Left ventricle myocardium superior (tissue), 1 donor: ENCODE measurements at regions not wholly inside any gene's neighbourhood (a gene's known extent, or its start where the extent isn't known, plus 50 kb on each side); places are given as distances from the start of the nearest gene placed in this dataset.
"Not testable (repeated sequence)": the region's sequence is repeated elsewhere in the genome, so short reads cannot be mapped to it uniquely, and the experiment has no call there.

Source experiments
- ATAC-seq: fragments of 200-7000 bp; cut with Tn5 transposase; one replicate; pipeline ENCODE4 v1.9.1; 2020; ENCODE audit warnings: mild to moderate bottlenecking, moderate library complexity
- DNase-seq: peaks from one replicate; pipeline ENCODE4 v3.0.0-alpha.2; 2020
- intact Hi-C: fragments of 100-400 bp; cut with micrococcal nuclease; formaldehyde crosslinking; loops from one replicate; pipeline ENCODE4 v1.11.0; 2022
- donor health status: DM: no; HTN: yes; CAD: no; lungs with severe emphysema.

DNA sequence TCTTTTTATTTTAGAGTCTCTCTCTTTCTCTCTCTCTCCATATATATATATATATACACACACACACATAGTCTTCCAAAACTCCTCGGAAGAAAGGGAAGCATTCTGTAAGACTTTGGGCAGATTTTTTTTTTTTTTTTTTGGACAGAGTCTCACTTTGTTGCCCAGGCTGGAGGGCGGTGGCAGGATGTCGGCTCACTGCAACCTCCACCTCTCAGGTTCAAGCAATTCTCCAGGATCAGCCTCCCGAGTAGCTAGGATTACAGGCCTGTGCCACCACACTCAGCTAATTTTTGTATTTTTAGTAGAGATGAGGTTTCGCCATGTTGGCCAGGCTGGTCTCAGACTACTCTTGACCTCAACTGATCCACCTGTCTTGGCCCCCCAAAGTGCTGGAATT is 161.4 kb downstream of the GOLGA6L6 start:
- ATAC-seq, DNase-seq, intact Hi-C loops: not testable (repeated sequence)

DNA sequence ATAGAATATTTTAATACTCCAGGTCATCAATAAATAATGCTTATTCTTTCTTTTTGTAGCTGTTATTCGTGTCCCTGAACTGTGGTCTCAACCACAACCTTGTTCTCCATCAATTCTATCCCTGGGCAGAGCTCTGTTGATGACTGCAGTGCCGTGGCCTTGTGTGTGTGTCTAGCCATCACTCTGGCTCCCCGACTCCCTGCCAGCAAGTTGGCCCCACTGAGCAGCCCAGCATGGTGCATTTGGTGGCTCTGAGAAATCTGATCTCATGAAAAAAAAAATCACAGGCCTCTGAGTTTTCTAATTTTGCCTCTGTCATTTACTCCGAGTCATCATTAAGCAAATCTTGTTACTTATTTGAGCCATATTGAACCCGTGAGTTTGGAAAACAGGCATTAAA is 164.7 kb downstream of the GOLGA6L6 start:
- intact Hi-C loops: no loop called here
- DNase-seq (no peak), ATAC-seq (no peak)

DNA sequence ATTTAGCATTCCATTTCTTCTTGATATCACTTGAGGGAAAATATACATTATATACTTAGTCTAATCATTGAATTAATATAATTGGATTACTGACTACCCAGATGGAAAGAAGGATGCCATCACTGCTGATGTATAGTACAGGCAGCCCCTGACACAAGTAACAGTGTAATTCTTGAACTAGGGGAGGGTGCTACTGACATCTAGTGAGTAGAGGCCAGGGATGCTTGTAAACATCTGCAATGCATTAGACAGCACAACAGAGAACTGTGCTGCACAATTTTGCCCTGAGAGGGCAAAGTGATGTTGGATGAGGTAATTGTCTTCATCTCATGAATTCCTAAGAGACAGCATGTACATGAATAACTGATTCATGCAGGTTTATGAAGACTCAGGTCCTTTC is 169.2 kb downstream of the GOLGA6L6 start:
- DNase-seq, intact Hi-C loops: not testable (repeated sequence)
- ATAC-seq: peak; percentile 26

DNA sequence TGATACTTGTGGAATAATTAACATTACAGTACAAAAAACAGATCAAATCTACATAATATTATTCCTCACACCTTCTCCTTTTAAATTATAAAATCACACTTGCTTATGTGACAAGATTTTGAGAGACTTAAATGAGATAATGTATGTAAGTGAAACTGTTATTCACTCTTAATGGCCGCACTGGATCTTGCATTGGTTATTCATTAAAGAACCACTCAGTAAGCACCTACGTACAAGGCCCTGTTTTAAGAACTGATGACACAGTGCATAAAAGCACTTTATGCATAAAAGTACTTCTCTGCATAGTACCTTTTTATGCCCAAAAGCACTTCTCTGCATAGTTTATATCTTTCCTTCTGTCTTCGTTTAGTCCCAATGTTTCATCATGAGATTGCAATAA is 172.1 kb downstream of the GOLGA6L6 start:
- ATAC-seq (no peak), DNase-seq (no peak)
- intact Hi-C loops: no loop called here

DNA sequence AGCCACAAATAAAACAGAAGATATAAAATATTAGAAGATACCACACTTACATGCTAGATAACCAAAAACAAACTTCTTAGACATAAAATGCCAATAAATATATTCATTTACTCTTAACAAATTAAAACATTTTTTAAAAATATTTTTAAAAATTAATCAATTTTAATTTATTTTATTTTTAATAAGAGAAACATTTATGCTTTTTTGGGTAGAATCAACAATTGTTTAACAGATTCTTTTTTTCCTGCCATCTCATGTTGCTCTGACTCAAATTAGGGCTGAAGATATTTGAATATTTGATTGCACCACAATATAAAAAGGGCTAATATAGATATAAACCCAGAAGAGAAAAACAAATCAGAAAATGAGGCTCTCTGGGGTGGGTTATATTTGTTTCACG is 172.6 kb downstream of the GOLGA6L6 start:
- DNase-seq (no peak), ATAC-seq (no peak)
- intact Hi-C loops: no loop called here

DNA sequence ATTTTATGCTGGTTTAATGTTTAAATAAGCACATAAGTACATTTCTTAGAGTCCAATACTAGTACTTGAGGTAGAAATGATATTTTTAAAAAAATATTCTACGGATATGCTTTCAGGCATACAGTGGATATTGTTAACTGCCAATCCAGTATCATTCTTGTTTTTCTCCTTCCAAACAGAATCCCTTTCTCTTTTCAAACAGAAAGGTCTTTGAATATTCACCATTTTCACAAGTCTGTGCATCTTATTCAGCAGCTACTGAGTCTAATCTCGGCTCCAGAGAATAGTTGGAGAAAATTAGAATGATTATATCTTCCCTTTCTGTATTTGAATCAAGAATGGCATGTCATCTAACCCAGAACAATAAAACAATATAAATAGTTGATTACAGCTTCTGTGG is 174.5 kb downstream of the GOLGA6L6 start:
- intact Hi-C loops: no loop called here
- no peak for DNase-seq
- no peak for ATAC-seq

DNA sequence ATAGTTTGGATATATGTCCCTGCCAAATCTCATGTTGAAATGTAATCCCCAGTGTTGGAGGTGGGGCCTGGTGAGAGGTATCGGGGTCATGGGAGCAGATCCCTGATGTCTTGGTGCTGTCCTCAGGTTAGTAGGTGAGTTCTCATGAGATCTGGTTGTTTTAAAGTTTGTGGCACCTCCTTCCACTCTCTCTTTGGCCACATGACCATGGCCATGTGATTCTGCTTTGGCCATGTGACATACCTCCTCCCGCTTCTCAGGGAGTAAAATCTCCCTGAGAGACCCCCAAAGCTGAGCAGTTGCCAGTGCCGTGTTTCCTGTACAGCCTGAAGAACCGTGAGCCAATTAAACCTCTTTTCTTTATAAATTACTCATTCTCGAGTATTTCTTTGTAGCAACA is 178.0 kb downstream of the GOLGA6L6 start:
- DNase-seq, ATAC-seq, intact Hi-C loops: not testable (repeated sequence)

DNA sequence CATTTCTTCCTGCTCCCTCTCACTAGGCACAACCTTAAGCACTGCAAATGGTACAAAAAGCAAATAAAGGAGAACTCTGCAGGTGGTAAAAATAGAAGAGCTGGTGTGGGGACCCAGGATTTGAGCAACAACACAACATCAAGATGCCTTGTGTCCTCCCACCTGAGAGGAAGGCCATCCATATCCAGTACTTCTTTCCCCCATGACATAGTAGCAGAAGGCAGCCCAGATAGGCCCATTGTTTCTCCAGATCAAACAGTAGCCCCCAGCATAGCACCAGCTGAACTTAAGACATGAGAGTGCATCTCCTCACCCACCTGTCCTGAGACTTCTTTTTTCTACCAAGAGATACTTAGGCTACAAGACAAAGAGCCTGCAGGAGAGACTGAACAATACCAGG is 180.5 kb downstream of the GOLGA6L6 start:
- intact Hi-C loops: no loop called here
- no peak for DNase-seq

DNA sequence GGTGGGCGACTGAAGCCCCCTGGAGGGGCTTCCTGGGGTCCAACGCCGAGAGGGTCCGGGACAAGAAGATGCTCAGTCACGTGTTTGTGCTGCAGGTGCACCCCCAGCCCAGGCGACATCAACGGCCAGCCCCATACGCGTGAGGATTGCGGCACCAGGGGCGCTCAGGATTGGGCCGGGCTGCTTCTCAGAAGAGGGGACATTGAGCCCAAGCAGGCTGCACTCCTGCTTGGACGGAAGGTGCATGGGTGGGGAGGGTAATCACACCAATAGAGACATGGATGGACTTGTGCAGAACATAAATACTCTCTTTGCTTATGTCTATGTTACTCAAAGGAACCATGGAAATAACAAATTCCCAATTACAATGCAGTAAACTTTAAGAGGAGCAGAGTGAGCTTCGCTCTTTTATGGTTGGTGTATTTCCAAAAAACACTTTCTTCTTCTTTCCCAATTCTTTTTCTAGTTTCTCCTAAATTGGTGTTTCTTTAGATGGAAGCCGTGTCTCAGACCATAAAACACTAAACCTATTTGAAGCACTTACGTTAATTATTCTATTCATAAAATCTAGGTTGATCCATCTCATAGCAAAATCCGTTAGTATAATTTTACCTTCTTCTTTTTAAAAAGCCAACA is 182.7 kb downstream of the GOLGA6L6 start:
- no peak for ATAC-seq
- intact Hi-C loops: loop anchor here (10.0 kb wide), 1 partner anchor 46 kb away; no protein-coding TSS in a partner anchor
- no peak for DNase-seq

More for the DNA sequence above, 180.5 kb downstream of the GOLGA6L6 start:
- ATAC-seq: no peak

DNA sequence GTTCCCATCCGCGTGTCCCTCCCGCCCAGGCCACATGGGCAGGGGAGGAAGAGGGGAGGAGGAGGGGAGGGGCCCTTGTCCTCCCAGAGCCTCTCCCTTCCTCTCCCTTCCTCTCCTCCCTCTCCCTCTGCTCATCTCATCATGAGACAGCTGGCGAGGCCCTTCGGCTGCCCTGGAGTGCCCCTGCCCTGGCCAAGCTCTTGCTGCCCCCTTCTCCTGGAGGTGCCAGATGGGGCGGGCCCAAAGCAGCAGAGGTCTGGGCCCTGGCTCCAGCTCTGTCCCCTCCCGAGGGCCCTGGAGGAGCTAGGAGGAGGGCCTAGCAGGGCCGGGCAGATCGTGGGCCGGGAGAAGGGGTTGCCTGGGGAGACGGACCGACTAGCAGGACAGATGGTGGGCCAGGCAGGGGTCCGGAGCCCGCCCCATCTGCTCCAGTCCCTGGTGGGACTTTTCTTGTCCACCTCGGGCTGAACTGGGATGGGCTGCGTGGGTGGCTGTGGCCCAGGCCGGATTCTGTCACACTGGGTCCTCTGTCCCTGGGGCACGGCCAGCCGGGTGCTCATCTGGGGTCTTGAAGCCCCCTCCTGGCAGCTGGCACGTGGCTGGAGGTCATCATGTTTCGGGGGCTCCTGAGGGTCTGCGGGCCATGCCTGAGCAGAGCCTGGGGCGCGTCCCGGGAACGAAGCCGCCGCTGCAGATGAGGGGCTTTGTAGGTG is 183.4 kb downstream of the GOLGA6L6 start:
- DNase-seq (peak; percentile 41), ATAC-seq (peak; percentile 8)
- intact Hi-C loops: loop anchor here (10.0 kb wide), 1 partner anchor 47 kb away; no protein-coding TSS in a partner anchor

DNA sequence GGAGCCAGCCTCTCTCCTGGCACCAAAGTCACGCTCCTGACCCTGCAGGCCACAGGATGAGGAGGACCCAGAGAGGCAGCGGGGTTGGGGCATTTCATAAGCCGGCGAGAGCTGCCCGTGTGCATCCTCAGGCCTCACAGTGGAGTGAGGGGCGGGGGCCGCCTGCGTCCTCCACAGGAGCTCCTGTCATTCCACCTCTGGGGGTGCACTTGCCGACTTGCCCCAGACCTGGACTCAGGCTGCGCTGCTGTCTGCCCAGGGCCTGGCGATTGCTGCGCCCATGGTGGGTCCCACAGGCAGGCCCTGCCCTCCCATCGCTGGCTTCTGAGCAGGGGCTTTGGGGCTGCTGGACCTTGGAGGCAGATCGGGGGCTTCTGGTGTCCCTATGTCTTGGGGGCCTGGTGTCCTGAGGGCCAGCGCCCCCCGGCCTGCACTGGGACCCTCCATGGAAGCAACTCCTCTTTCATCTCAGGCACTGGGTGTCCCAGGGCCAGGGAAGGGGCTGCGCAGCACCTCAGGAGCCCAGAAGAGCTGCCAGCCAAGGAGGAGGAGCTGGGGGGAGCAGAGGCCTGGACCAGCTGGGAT is 184.0 kb downstream of the GOLGA6L6 start:
- ATAC-seq: peak; percentile 4
- intact Hi-C loops: loop anchor here (10.0 kb wide), 1 partner anchor 47 kb away; no protein-coding TSS in a partner anchor
- peak; percentile 38 for DNase-seq

DNA sequence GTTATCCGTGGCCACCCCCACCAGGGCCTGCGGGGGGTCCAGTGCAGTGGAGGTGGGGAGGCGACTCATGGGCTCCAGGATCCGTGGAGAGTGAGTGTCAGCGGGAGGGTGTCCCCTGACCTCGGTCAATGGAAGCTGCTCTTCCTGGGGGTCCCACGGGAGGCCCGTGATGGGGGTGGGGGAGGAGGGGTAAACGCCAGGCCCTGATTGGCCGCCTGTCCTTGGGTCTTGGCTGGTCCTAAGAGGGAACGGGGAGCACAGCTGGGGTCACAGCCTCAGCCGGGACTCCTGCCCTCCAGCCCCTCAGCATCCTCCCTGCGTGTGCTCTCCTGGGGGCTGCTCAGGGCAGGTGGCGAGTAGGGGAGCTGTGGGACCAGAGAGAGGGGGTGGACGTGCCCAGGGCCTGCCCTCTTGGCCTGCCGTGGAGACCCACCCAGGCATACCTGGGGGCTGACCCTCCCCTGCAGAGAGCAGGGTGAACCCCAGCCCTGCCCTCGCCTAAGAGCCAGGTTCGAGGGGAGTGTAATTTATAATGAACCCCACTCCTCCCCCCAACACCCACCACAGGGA is 184.6 kb downstream of the GOLGA6L6 start:
- intact Hi-C loops: loop anchor here (10.0 kb wide), 1 partner anchor 48 kb away; no protein-coding TSS in a partner anchor
- peak; percentile 11 for ATAC-seq
- peak; percentile 36 for DNase-seq

DNA sequence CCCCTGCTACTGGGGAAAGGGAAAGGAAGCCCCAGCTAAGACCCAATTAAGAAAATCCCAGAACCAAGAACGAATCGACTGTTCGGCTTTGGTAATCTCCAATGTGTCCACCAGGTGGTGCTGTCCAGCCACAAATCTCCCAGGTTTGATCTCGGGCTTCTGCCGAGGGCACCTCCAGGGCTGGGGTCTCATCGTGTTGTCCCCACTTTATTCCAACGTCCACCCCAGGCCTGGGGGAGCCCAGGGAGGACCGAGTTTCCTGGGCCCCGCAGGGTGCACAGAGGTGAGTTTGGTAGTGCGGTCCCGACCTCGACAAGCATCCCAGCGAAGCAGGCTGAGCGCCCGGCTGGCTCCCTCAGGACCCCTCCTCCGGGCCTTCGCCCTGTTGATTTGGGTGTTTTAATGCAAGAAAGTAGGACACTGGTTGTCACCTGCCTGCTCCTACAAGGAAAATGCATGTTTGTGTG is 185.1 kb downstream of the GOLGA6L6 start:
- intact Hi-C loops: loop anchor here (10.0 kb wide), 1 partner anchor 48 kb away; no protein-coding TSS in a partner anchor
- ATAC-seq: peak; percentile 50
- DNase-seq: peak; percentile 66

DNA sequence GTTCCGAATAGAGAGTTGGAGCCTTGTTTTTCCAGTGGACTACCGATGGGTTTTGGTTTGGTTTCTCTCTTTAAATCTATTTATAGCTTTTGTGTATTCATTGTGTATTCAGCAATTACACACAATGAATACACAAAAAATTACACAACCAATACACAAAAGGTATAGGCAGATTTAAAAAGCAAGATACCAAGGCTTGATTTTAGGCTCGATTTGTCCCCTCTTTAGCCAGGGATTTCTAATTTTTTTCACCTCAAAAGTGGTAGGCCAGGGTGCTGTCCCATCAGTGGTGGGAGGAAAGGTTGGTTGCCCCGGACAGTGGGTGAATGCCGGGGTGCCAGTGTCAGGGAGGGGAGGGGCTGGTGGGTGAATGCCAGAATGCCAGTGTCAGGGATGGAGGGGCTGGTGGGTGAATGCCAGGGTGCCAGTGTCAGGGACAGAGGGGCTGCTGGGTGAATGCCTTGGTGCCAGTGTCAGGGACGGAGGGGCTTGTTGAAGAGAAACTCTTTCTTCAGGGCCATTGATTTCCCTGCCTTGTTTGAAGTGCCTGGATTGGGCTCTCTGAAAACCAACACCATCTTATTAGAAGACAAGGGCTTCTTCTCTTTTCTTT is 186.2 kb downstream of the GOLGA6L6 start:
- intact Hi-C loops: loop anchor here (10.0 kb wide), 1 partner anchor 49 kb away; no protein-coding TSS in a partner anchor
- DNase-seq (peak; percentile 35), ATAC-seq (no peak)

DNA sequence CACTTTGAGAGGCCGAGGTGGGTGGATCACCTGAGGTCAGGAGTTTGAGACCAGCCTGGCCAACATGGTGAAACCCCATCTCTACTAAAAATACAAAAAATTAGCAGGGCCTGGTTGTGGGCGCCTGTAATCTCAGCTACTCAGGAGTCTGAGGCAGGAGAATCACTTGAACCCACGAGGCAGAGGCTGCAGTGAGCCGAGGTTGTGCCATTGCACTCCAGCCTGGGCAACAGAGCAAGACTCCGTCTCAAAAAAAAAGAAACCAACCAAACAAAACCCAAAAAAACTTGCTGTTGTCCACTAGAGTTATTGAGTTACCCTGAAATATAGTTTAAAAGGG is 186.7 kb downstream of the GOLGA6L6 start:
- intact Hi-C loops: loop anchor here (10.0 kb wide), 1 partner anchor 50 kb away; no protein-coding TSS in a partner anchor
- DNase-seq: peak; percentile 21
- ATAC-seq: not testable (repeated sequence)

DNA sequence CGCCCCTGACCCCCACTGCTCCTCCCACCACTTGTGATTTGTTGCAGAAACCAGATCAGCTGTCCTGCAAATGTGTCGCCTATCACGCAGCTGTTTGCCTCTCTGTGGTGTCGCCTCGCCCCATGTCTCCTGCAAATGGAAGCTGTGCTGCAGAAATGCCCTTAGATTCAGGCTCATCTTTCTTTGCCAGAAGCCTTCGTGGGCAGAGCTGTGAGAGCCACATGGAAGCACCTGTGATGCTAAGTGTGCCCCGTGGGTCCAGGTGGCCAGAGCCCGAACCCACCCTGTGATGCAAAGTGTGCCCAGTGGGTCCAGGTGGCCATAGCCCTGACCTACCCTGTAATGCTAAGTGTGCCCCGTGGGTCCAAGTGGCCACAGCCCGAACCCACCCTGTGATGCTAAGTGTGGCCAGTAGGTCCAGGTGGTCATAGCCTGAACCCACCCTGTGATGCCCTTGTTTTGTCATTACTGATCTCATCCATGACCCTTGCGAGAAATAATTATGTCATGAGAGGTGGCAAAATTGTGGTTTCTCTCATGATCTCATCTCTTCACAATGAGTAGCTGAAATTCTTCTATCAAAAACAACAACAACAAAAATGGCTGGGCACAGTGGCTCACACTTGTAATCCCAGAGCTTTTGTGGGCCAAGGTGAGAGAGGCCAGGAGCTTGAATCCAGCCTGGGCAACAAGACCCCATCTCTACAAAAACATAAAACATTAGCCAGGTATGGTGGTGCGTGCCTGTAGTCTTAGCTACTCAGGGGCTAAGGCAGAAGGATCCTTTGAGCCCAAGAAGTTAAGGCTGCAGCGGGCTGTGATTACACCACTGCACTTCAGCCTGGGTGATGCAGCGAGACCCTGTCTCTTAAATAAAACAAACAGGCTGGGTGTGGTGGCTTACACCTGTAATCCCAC is 187.4 kb downstream of the GOLGA6L6 start:
- intact Hi-C loops: loop anchor here (10.0 kb wide), 1 partner anchor 51 kb away; no protein-coding TSS in a partner anchor
- DNase-seq: peak; percentile 37
- no peak for ATAC-seq

DNA sequence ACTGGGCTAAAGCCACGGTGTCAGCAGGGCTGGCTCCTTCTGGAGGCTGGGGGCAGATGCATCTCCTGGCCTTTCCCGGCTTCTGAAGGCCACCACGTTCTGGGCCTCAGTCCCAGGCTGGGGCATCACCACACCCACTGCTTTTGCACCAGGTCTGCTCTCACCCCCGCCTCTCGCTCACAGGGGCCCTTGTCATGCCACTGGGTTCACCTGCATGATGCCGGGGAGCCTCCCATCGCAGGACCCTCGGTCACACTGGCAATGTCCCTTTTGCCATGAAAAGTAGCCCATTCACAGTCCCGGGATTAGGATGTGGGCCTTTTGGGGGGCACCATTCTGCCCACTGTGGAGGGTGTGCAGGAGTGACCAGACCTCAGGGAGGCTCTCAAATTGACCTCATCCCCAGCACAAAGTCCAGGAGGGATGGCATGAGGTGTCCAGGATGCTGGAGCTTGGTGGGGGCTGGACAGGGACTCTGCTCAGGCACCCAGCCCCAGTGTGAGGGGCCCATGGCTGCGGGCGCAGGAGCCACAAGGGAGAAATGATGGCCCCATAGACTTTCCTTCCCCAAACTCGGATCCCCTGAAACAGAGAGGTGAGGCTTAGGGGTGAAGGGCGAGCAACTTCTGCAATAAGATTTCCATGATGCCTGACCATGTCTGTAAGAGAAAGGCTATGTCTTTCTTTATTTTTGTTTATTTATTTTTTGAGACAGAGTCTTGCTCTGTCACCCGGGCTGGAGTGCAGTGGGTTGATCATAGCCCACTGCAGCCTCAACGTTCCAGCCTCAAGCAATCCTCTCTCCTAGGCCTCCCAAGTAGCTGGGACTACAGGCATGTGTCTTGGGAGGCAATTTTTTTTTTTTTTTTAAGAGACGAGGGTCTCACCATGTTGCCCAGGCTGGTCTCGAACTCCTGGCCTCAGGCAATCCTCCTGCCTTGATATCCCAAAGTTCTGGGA is 189.1 kb downstream of the GOLGA6L6 start:
- ATAC-seq (no peak), DNase-seq (peak; percentile 35)
- intact Hi-C loops: loop anchor here (10.0 kb wide), 1 partner anchor 52 kb away; no protein-coding TSS in a partner anchor
